MM.1S (cell line): ENCODE measurements at regions not wholly inside any gene's neighbourhood (a gene's known extent, or its start where the extent isn't known, plus 50 kb on each side); places are given as distances from the start of the nearest gene placed in this dataset.

Source experiments
- DNase-seq: peaks from one replicate; pipeline ENCODE4 v3.0.0-alpha.2; 2015
- H2AFZ ChIP-seq: fragments of 300-600 bp; sonication (generic); 2 replicates; pipeline ENCODE4 v1.6.0; 2016; ENCODE audit warnings: antibody characterized with exemption, low read length
- H3F3A ChIP-seq: fragments of 300-600 bp; sonication (generic); 2 replicates; pipeline ENCODE4 v1.6.1; 2016; ENCODE audit warnings: mild to moderate bottlenecking, antibody characterized with exemption, low read length, moderate library complexity, mixed read lengths; ENCODE audit not compliant: insufficient read depth
- H3K27ac ChIP-seq: fragments of 300-600 bp; sonication (generic); 2 replicates; pipeline ENCODE4 v1.5.1; 2016; ENCODE audit warnings: mild to moderate bottlenecking, low read length
- H3K27me3 ChIP-seq: fragments of 300-600 bp; sonication (generic); replicated peaks from 2 replicates; pipeline ENCODE4 v1.6.0; 2016; ENCODE audit warnings: low read length; ENCODE audit not compliant: insufficient read depth
- H3K36me3 ChIP-seq: fragments of 300-600 bp; sonication (generic); replicated peaks from 2 replicates; pipeline ENCODE4 v1.6.1; 2016; ENCODE audit warnings: mild to moderate bottlenecking, low read length, mixed read lengths; ENCODE audit not compliant: insufficient read depth
- H3K4me1 ChIP-seq: fragments of 300-600 bp; sonication (generic); 2 replicates; pipeline ENCODE4 v1.6.1; 2016; ENCODE audit warnings: low read length, mixed read lengths
- H3K4me2 ChIP-seq: fragments of 300-600 bp; sonication (generic); 2 replicates; pipeline ENCODE4 v1.6.0; 2016; ENCODE audit warnings: low read depth, low read length
- H3K4me3 ChIP-seq: fragments of 300-600 bp; sonication (generic); 2 replicates; pipeline ENCODE4 v1.5.1; 2016; ENCODE audit warnings: low read length, mixed read lengths
- H3K79me2 ChIP-seq: fragments of 300-600 bp; sonication (generic); 2 replicates; pipeline ENCODE4 v1.6.1; 2016; ENCODE audit warnings: mixed run types, low read length, mixed read lengths
- H3K9ac ChIP-seq: fragments of 300-600 bp; sonication (generic); 2 replicates; pipeline ENCODE4 v1.6.1; 2016; ENCODE audit warnings: low read length, mixed read lengths
- H3K9me2 ChIP-seq: fragments of 300-600 bp; sonication (generic); replicated peaks from 2 replicates; pipeline ENCODE4 v1.6.1; 2016; ENCODE audit warnings: mild to moderate bottlenecking, low read length, mixed read lengths; ENCODE audit not compliant: insufficient read depth
- H3K9me3 ChIP-seq: fragments of 300-600 bp; sonication (generic); replicated peaks from 2 replicates; pipeline ENCODE4 v1.6.1; 2016; ENCODE audit warnings: mild to moderate bottlenecking, low read length, mixed read lengths; ENCODE audit not compliant: insufficient read depth
- H4K20me1 ChIP-seq: fragments of 300-600 bp; sonication (generic); 2 replicates; pipeline ENCODE4 v1.6.1; 2016; ENCODE audit warnings: mild to moderate bottlenecking, low read length, moderate library complexity, mixed read lengths; ENCODE audit not compliant: insufficient read depth
- CTCF ChIP-seq: fragments of 300-600 bp; sonication (generic); IDR thresholded peaks from 2 replicates; pipeline ENCODE4 v1.5.1; 2016; ENCODE audit warnings: antibody characterized with exemption, low read length, mixed read lengths
- EZH2 ChIP-seq: fragments of 300-600 bp; sonication (generic); optimal IDR thresholded peaks from 2 replicates; pipeline ENCODE3; 2017; ENCODE audit warnings: low read depth, mild to moderate bottlenecking, antibody characterized with exemption, low read length, mixed read lengths
- EZH2phosphoT487 ChIP-seq: fragments of 300-600 bp; sonication (generic); IDR thresholded peaks from 2 replicates; pipeline ENCODE4 v1.6.1; 2018; ENCODE audit warnings: antibody characterized with exemption, low read length

- peaks cover 28% of the 10 kb centered on the region for H3K79me2 ChIP-seq
- H3K4me3 ChIP-seq: no peak overlapping the region
- no peak for TF ChIP-seq EZH2phosphoT487
- TF ChIP-seq CTCF: no peak
- no peak for TF ChIP-seq EZH2
- DNase-seq: no peak
- peaks cover 8% of the 10 kb centered on the region; the same call in 1 of the 2 replicates for H3F3A ChIP-seq
- H3K4me1 ChIP-seq: peaks cover 29% of the 10 kb centered on the region
- no peak overlapping the region for H3K9ac ChIP-seq
- no peaks in the 10 kb centered on the region for H4K20me1 ChIP-seq
- H3K27ac ChIP-seq: no peak overlapping the region
- H3K4me2 ChIP-seq: no peak overlapping the region
- no peaks in the 10 kb centered on the region for H3K9me2 ChIP-seq
- no peaks in the 10 kb centered on the region for H3K27me3 ChIP-seq
- no peaks in the 10 kb centered on the region for H3K9me3 ChIP-seq
- no peaks in the 10 kb centered on the region for H3K36me3 ChIP-seq
- no peak overlapping the region for H2AFZ ChIP-seq
Observed at GRCh38 chr22:22946131-22946530, 58.5 kb downstream of the IGLL5 start.

GRCh38 chr22:22948651-22949571 lies 61.3 kb downstream of the IGLL5 start:
- Histone ChIP-seq H3K9me3 (no peaks in the 10 kb centered on the region), H3K9me2 (no peaks in the 10 kb centered on the region), H3F3A (no peaks in the 10 kb centered on the region), H3K4me2 (no peak overlapping the region), H2AFZ (no peak overlapping the region), H3K27ac (no peak overlapping the region), H3K27me3 (no peaks in the 10 kb centered on the region), H3K4me1 (peaks cover 17% of the 10 kb centered on the region), H3K79me2 (peaks cover under 1% of the 10 kb centered on the region; the same call in 1 of the 2 replicates), H3K4me3 (no peak overlapping the region), H4K20me1 (no peaks in the 10 kb centered on the region), H3K9ac (no peak overlapping the region), H3K36me3 (no peaks in the 10 kb centered on the region)
- TF ChIP-seq EZH2phosphoT487 (no peak), CTCF (no peak), EZH2 (no peak)
- DNase-seq: peak; percentile 4

DNA sequence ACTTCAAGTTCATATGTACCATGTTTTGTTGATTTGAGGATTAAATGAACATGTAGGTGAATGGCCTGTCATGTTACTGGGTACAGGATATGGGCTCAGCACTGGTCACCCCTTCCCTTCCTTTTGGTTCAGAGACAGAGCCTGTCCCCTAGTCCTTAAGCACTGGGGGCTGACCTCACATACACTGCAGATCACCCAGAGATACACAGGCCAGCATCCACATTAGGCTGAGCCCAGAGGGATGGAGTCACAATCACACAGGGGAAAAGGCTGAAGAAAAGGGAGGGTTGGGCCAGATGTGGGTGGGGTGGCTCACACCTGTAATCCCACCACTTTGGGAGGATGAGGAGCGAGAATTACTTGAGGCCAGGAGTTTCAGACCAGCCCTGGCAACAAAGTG lies 62.3 kb downstream of the IGLL5 start:
- no peaks in the 10 kb centered on the region for H3K27me3 ChIP-seq
- peaks cover 24% of the 10 kb centered on the region for H3K4me1 ChIP-seq
- no peak overlapping the region for H2AFZ ChIP-seq
- no peaks in the 10 kb centered on the region for H4K20me1 ChIP-seq
- H3K36me3 ChIP-seq: no peaks in the 10 kb centered on the region
- H3K4me2 ChIP-seq: no peak overlapping the region
- H3K9me3 ChIP-seq: no peaks in the 10 kb centered on the region
- H3K9ac ChIP-seq: no peak overlapping the region
- DNase-seq: peak; percentile 2
- no peak overlapping the region for H3K27ac ChIP-seq
- H3F3A ChIP-seq: peaks cover 4% of the 10 kb centered on the region
- H3K79me2 ChIP-seq: no peaks in the 10 kb centered on the region
- TF ChIP-seq EZH2 (no peak), EZH2phosphoT487 (no peak), CTCF (no peak)
- H3K4me3 ChIP-seq: no peak overlapping the region
- no peaks in the 10 kb centered on the region for H3K9me2 ChIP-seq
